ENCODE measurements at regions not wholly inside any gene's neighbourhood (a gene's known extent, or its start where the extent isn't known, plus 50 kb on each side); places are given as distances from the start of the nearest gene placed in this dataset.

GRCh38 chr6:131400054-131400778 lies 172.8 kb upstream of the ARG1 start:
- no peak for DNase-seq
- TF ChIP-seq, protein P1, sequence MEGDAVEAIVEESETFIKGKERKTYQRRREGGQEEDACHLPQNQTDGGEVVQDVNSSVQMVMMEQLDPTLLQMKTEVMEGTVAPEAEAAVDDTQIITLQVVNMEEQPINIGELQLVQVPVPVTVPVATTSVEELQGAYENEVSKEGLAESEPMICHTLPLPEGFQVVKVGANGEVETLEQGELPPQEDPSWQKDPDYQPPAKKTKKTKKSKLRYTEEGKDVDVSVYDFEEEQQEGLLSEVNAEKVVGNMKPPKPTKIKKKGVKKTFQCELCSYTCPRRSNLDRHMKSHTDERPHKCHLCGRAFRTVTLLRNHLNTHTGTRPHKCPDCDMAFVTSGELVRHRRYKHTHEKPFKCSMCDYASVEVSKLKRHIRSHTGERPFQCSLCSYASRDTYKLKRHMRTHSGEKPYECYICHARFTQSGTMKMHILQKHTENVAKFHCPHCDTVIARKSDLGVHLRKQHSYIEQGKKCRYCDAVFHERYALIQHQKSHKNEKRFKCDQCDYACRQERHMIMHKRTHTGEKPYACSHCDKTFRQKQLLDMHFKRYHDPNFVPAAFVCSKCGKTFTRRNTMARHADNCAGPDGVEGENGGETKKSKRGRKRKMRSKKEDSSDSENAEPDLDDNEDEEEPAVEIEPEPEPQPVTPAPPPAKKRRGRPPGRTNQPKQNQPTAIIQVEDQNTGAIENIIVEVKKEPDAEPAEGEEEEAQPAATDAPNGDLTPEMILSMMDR (IDR thresholded peaks at IDR 0.05; ENCODE audit: low read depth, low read length), result no peak
- no peak overlapping the region for H3K4me3 ChIP-seq (ENCODE audit: low read depth, low read length)
- no peaks in the 10 kb centered on the region for H3K27me3 ChIP-seq
- no peaks in the 10 kb centered on the region for H3K9me3 ChIP-seq
- no peaks in the 10 kb centered on the region for H3K4me1 ChIP-seq
- no peaks in the 10 kb centered on the region for H3K36me3 ChIP-seq

DNA sequence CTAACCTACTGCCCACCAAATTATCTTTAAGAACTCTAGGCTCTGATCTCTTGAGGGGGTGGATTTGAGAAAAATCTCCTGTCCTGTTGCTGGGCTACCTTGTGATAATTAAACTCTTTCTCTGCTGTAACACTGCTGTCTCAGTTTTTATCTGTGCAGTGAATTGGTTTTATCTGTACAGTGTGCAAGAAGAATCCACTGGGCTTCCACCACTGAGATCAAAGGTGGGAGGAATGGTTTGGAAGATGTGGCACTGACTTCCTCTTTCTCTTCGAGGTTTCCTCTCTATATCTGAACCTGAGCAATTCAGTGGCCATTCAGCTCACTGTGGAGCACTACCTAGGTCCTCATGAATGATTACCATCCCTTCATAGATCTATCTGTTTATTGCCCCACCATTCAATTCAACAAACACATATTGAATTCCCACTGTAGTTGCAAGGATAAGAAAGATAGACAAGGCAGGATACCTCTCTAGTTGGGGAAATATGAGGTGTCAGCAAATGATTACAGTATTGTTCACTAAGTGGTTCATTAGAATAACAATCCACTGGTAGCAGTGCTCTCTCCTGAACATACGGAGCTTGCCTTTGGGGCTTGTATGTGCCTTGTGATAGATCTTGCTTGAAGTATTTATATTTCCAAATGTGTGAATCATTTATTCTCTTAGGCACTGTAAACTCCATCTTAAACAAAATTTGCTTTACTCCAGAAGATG lies 172.1 kb upstream of the ARG1 start:
- no peaks in the 10 kb centered on the region for H3K36me3 ChIP-seq
- TF ChIP-seq, protein P1 (IDR thresholded peaks at IDR 0.05; ENCODE audit: low read depth, low read length), result no peak
- H3K4me3 ChIP-seq (ENCODE audit: low read depth, low read length), result no peak overlapping the region
- no peaks in the 10 kb centered on the region for H3K27me3 ChIP-seq
- DNase-seq, result no peak
- H3K4me1 ChIP-seq, result no peaks in the 10 kb centered on the region
- H3K9me3 ChIP-seq, result no peaks in the 10 kb centered on the region

DNA sequence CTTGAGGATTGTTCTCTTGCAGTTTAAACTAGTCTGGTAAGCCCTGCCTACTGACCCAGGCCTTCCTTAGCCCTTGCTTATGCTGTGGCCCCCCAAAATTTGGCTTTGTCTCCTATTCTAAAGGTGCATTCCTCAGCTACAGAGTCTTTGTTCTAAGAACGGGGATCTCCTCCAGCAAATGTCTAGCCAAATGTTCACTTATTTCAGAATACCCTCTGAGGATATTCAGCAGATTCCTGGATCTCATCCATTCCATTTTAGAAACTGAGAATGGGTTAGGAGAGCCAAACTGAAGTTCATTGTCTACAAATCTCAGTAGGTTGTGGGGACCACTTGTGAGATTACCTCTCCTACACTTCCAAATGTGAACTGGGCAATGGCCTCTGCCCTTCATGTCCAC lies 164.2 kb upstream of the ARG1 start:
- Histone ChIP-seq H3K27me3 (no peaks in the 10 kb centered on the region), H3K4me1 (no peaks in the 10 kb centered on the region), H3K36me3 (no peaks in the 10 kb centered on the region), H3K9me3 (no peaks in the 10 kb centered on the region), H3K4me3 (ENCODE audit: low read depth, low read length) (no peak overlapping the region)
- TF ChIP-seq, protein P1 (IDR thresholded peaks at IDR 0.05; ENCODE audit: low read depth, low read length), result no peak
- no peak for DNase-seq

GRCh38 chr6:131410785-131411184 lies 162.2 kb upstream of the ARG1 start:
- no peak for DNase-seq
- no peaks in the 10 kb centered on the region for H3K36me3 ChIP-seq
- H3K4me1 ChIP-seq, result no peaks in the 10 kb centered on the region
- no peaks in the 10 kb centered on the region for H3K9me3 ChIP-seq
- no peaks in the 10 kb centered on the region for H3K27me3 ChIP-seq
- TF ChIP-seq, protein P1 (IDR thresholded peaks at IDR 0.05; ENCODE audit: low read depth, low read length), result no peak
- no peak overlapping the region for H3K4me3 ChIP-seq (ENCODE audit: low read depth, low read length)

DNA sequence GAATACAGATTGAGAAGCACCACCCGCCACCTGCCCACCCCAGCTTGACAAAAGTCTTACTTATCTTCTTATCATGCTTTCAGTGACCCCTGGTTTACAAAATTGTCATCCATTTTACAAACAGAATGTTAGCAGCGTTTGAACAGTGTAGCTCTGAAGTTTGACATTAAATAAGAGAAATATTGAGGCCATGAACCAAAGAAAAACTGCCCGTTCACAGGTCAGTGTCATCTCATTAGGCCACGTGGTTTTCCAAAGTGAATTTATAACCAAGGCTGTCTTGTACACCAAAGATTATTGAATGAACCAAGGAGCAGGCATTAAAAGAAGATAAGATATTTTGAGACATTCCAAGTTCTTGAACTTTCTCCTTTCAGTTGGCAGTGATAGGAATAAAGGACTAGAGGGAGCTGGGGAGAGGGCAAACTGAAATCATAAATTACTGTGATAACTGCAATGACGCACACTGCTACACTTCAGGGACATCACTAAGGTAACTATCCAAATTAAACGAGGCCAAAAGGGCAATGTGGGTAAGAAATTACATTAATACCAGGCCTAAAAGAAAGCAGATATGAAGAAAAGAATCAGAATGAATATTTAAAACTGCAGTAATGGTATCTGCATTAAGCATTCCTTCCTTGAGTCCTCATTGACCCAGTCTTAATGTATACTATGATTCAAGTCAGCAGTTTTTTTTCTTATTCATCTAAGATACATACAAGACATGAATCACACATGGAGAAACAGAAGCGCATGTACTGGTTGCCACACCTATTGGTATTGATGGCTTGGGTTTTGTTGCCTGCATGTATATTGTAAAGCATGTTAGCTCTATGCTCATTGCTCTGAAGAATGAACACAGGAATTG lies 159.8 kb upstream of the ARG1 start:
- Histone ChIP-seq H3K4me3 (ENCODE audit: low read depth, low read length) (no peak overlapping the region), H3K9me3 (no peaks in the 10 kb centered on the region), H3K27me3 (no peaks in the 10 kb centered on the region), H3K4me1 (no peaks in the 10 kb centered on the region), H3K36me3 (no peaks in the 10 kb centered on the region)
- DNase-seq, result no peak
- TF ChIP-seq, protein P1 (IDR thresholded peaks at IDR 0.05; ENCODE audit: low read depth, low read length), result no peak

Measured in BE2C (cell line).